IMR-90 (cell line): ENCODE measurements at regions not wholly inside any gene's neighbourhood (a gene's known extent, or its start where the extent isn't known, plus 50 kb on each side); places are given as distances from the start of the nearest gene placed in this dataset.

ENCODE experiments used
- ATAC-seq: fragments of 200-7000 bp; cut with Tn5 transposase; 2 replicates; pipeline ENCODE4 v1.9.1; 2020; ENCODE audit warnings: low read depth, mild to moderate bottlenecking, moderate library complexity
- BruUV-seq: library from RNA; stranded (reverse); fragments of 400-500 nt; replicated peaks from 2 replicates; lab custom pipeline; 2021; lab: Mats Ljungman, UMichigan
- CTCF ChIA-PET: fragments of 300-600 bp; formaldehyde crosslinking; extraction: SDS; loops from one replicate; lab custom pipeline; 2021; ENCODE audit warnings: antibody characterized with exemption; lab: Yijun Ruan, JAX
- POLR2A ChIA-PET: fragments of 300-600 bp; sonication (Branson Sonifier 250); formaldehyde crosslinking; loops from one replicate; lab custom pipeline; 2022; ENCODE audit warnings: antibody characterized with exemption; ENCODE audit not compliant: unreplicated experiment; lab: Charles Lee
- DNase-seq: peaks from one replicate; pipeline ENCODE4 v3.0.0; 2013
- H2AFZ ChIP-seq: replicated peaks from 2 replicates; pipeline ENCODE3; 2013; ENCODE audit warnings: low read length, mild to moderate bottlenecking; ENCODE audit not compliant: poor library complexity
- H2AK5ac ChIP-seq: 2 replicates; pipeline ENCODE4 v1.6.1; 2013; ENCODE audit warnings: low read depth, low read length, inconsistent platforms
- H2AK9ac ChIP-seq: replicated peaks from 2 replicates; pipeline ENCODE3; 2013; ENCODE audit warnings: mild to moderate bottlenecking, low read depth, low read length, moderate library complexity; ENCODE audit not compliant: poor library complexity
- H2BK120ac ChIP-seq: 2 replicates; pipeline ENCODE4 v1.6.1; 2013; ENCODE audit warnings: low read depth, low read length, inconsistent platforms
- H2BK15ac ChIP-seq: 3 replicates; pipeline ENCODE4 v1.6.1; 2013; ENCODE audit warnings: low read depth, low read length, inconsistent platforms
- H2BK20ac ChIP-seq: 2 replicates; pipeline ENCODE4 v1.6.1; 2013; ENCODE audit warnings: low read depth, mild to moderate bottlenecking, inconsistent platforms, low read length, moderate library complexity
- H2BK5ac ChIP-seq: 2 replicates; pipeline ENCODE4 v1.6.1; 2013; ENCODE audit warnings: mild to moderate bottlenecking, low read depth, low read length, inconsistent platforms; ENCODE audit not compliant: poor library complexity, severe bottlenecking
- H3K14ac ChIP-seq: replicated peaks from 2 replicates; pipeline ENCODE4 v1.6.1; 2013; ENCODE audit warnings: low read depth, low read length, inconsistent platforms
- H3K18ac ChIP-seq: 2 replicates; pipeline ENCODE4 v1.6.1; 2013; ENCODE audit warnings: low read depth, low read length, control low read depth
- H3K23ac ChIP-seq: 2 replicates; pipeline ENCODE4 v1.6.1; 2013; ENCODE audit warnings: low read depth, low read length, inconsistent platforms
- H3K27ac ChIP-seq: 2 replicates; pipeline ENCODE4 v1.5.1; 2013; ENCODE audit warnings: mild to moderate bottlenecking, control low read depth, low read length; ENCODE audit not compliant: insufficient read depth
- H3K27me3 ChIP-seq: 2 replicates; pipeline ENCODE4 v1.6.1; 2013; ENCODE audit warnings: low read length; ENCODE audit not compliant: control insufficient read depth, insufficient read depth
- H3K36me3 ChIP-seq: 2 replicates; pipeline ENCODE4 v1.6.1; 2013; ENCODE audit warnings: low read length, mixed read lengths; ENCODE audit not compliant: control insufficient read depth, insufficient read depth
- H3K4ac ChIP-seq: 2 replicates; pipeline ENCODE4 v1.6.1; 2013; ENCODE audit warnings: low read depth, low read length, inconsistent platforms
- H3K4me1 ChIP-seq: 2 replicates; pipeline ENCODE4 v1.6.1; 2013; ENCODE audit warnings: low read length, mixed read lengths; ENCODE audit not compliant: control insufficient read depth, insufficient read depth
- H3K4me2 ChIP-seq: 2 replicates; pipeline ENCODE4 v1.6.1; 2013; ENCODE audit warnings: low read depth, mild to moderate bottlenecking, control low read depth, low read length, moderate library complexity
- H3K4me3 ChIP-seq: 2 replicates; pipeline ENCODE4 v1.5.1; 2013; ENCODE audit warnings: low read depth, mild to moderate bottlenecking, control low read depth, low read length, moderate library complexity; ENCODE audit not compliant: insufficient read depth
- H3K56ac ChIP-seq: 2 replicates; pipeline ENCODE4 v1.6.1; 2013; ENCODE audit warnings: low read length, inconsistent platforms; ENCODE audit not compliant: insufficient read depth; ENCODE audit errors: extremely low read depth
- H3K79me1 ChIP-seq, 2 experiments: 2 replicates each; pipeline ENCODE4 v1.6.1; 2013; ENCODE audit warnings: low read length in 2 of 2, inconsistent platforms in 1 of 2, low read depth in 1 of 2
- H3K9ac ChIP-seq: 2 replicates; pipeline ENCODE4 v1.6.1; 2013; ENCODE audit warnings: low read depth, low read length, control low read depth
- H3K9me1 ChIP-seq: 2 replicates; pipeline ENCODE4 v1.6.1; 2013; ENCODE audit warnings: low read length, inconsistent platforms; ENCODE audit not compliant: insufficient read depth
- H3K9me3 ChIP-seq: 2 replicates; pipeline ENCODE4 v1.6.1; 2013; ENCODE audit warnings: low read length; ENCODE audit not compliant: control insufficient read depth, insufficient read depth
- H4K20me1 ChIP-seq: 2 replicates; pipeline ENCODE4 v1.6.1; 2013; ENCODE audit warnings: low read length, inconsistent platforms; ENCODE audit not compliant: insufficient read depth
- H4K5ac ChIP-seq: 2 replicates; pipeline ENCODE4 v1.6.1; 2013; ENCODE audit warnings: mild to moderate bottlenecking, low read depth, low read length, control low read depth
- H4K8ac ChIP-seq, 2 experiments: 2 replicates each; pipeline ENCODE4 v1.6.1; 2013; ENCODE audit warnings: low read depth in 2 of 2, low read length in 2 of 2, control low read depth in 1 of 2, inconsistent platforms in 1 of 2
- H4K91ac ChIP-seq: 2 replicates; pipeline ENCODE4 v1.6.1; 2013; ENCODE audit warnings: low read depth, low read length, inconsistent platforms; ENCODE audit not compliant: insufficient read depth
- BHLHE40 ChIP-seq: fragments of 150-350 bp; IDR thresholded peaks from 2 replicates; pipeline ENCODE4 v1.6.1; 2016; ENCODE audit warnings: mild to moderate bottlenecking, low read depth, low read length
- CEBPB ChIP-seq: IDR thresholded peaks from 2 replicates; pipeline ENCODE4 v1.6.1; 2012; ENCODE audit warnings: low read depth, low read length, improper control_type of control experiment
- CHD1 ChIP-seq: IDR thresholded peaks from 2 replicates; pipeline ENCODE4 v1.6.1; 2012; ENCODE audit warnings: low read depth, low read length, improper control_type of control experiment
- ELK1 ChIP-seq: fragments of 150-350 bp; IDR thresholded peaks from 2 replicates; pipeline ENCODE4 v1.6.1; 2016; ENCODE audit warnings: low read depth, mild to moderate bottlenecking, low read length, moderate library complexity, borderline replicate concordance
- FOS ChIP-seq: fragments of 150-350 bp; IDR thresholded peaks from 2 replicates; pipeline ENCODE4 v1.6.1; 2016; ENCODE audit warnings: low read depth, low read length
- MAFK ChIP-seq: IDR thresholded peaks from 2 replicates; pipeline ENCODE4 v1.6.1; 2012; ENCODE audit warnings: low read depth, low read length, improper control_type of control experiment
- MXI1 ChIP-seq: IDR thresholded peaks from 2 replicates; pipeline ENCODE4 v1.6.1; 2012; ENCODE audit warnings: low read depth, mild to moderate bottlenecking, low read length, moderate library complexity, borderline replicate concordance
- RAD21 ChIP-seq: IDR thresholded peaks from 2 replicates; pipeline ENCODE4 v1.6.1; 2012; ENCODE audit warnings: low read length, improper control_type of control experiment
- RCOR1 ChIP-seq: IDR thresholded peaks from 2 replicates; pipeline ENCODE4 v1.6.1; 2012; ENCODE audit warnings: mild to moderate bottlenecking, low read length, improper control_type of control experiment; ENCODE audit not compliant: insufficient replicate concordance
- RFX5 ChIP-seq: IDR thresholded peaks from 2 replicates; pipeline ENCODE4 v1.8.0; 2012; ENCODE audit warnings: low read depth, mild to moderate bottlenecking, low read length, moderate library complexity
- SMC3 ChIP-seq: fragments of 150-350 bp; IDR thresholded peaks from 2 replicates; pipeline ENCODE4 v1.6.1; 2016; ENCODE audit warnings: low read depth, mild to moderate bottlenecking, antibody characterized with exemption, low read length, moderate library complexity
- WGBS, 2 experiments: methylation state at CpG; one replicate each; pipeline versions ENCODE4 v1.1.5 to v1.1.7; 2013; ENCODE audit warnings: missing lambda C conversion rate in 2 of 2; ENCODE audit not compliant: insufficient read length in 1 of 2; ENCODE audit errors: extremely low coverage in 2 of 2; 5-methylcytosine and 5-hydroxymethylcytosine counted together
- dilution Hi-C: fragments of 300-500 bp; cut with HindIII; formaldehyde crosslinking; loops from one replicate; pipeline ENCODE4 v1.14.3; 2018; ENCODE audit warnings: low sequenced_read_pairs; ENCODE audit not compliant: unreplicated experiment
- in situ Hi-C: fragments of 300-500 bp; cut with MboI; formaldehyde crosslinking; loops from 3 replicates; pipeline ENCODE4 v1.14.3; 2019; ENCODE audit warnings: low sequenced_read_pairs, inconsistent platforms, mixed read lengths
- intact Hi-C: fragments of 100-400 bp; cut with micrococcal nuclease; formaldehyde crosslinking; loops from 2 replicates; pipeline ENCODE4 v1.10.0; 2022

- no peaks in the 10 kb centered on the region for H3K79me1 ChIP-seq
- H4K91ac ChIP-seq = no peak overlapping the region
- H3K4me3 ChIP-seq = no peak overlapping the region
- no peak overlapping the region for H3K27ac ChIP-seq
- DNase-seq = no peak
- no peak for ATAC-seq
- dilution Hi-C loops (no loop called here), in situ Hi-C loops (no loop called here), intact Hi-C loops (no loop called here)
- no peak overlapping the region for H4K5ac ChIP-seq
- POLR2A ChIA-PET = no interaction called here
- H2BK120ac ChIP-seq = no peak overlapping the region
- BruUV-seq = no TSS peak
- H2BK15ac ChIP-seq = no peak overlapping the region
- H3K23ac ChIP-seq = no peak overlapping the region
- H3K9me3 ChIP-seq = no peaks in the 10 kb centered on the region
- no peak overlapping the region for H2AFZ ChIP-seq
- no peak overlapping the region for H4K8ac ChIP-seq
- H3K36me3 ChIP-seq = no peaks in the 10 kb centered on the region
- no peak for TF ChIP-seq ELK1
- no peak for TF ChIP-seq BHLHE40
- no peak for TF ChIP-seq FOS
- TF ChIP-seq RCOR1 = no peak
- TF ChIP-seq SMC3 = no peak
- no peak for TF ChIP-seq RAD21
- TF ChIP-seq CHD1 = no peak
- TF ChIP-seq MAFK = no peak
- no peak for TF ChIP-seq RFX5
- no peak for TF ChIP-seq MXI1
- no peak for TF ChIP-seq CEBPB
- no peak overlapping the region for H3K18ac ChIP-seq
- no peak overlapping the region for H2AK5ac ChIP-seq
- no peaks in the 10 kb centered on the region for H3K27me3 ChIP-seq
- CTCF ChIA-PET = no interaction called here
- no peak overlapping the region for H3K4ac ChIP-seq
- no peaks in the 10 kb centered on the region for H3K9me1 ChIP-seq
- no peak overlapping the region for H3K14ac ChIP-seq
- no peak overlapping the region for H3K56ac ChIP-seq
- no peak overlapping the region for H2BK5ac ChIP-seq
- H3K4me2 ChIP-seq = no peak overlapping the region
- WGBS, 2 experiments = no CpG with 5 or more reads among the region's 2 CpGs
- H3K4me1 ChIP-seq = no peaks in the 10 kb centered on the region
- no peak overlapping the region for H2AK9ac ChIP-seq
- no peaks in the 10 kb centered on the region for H4K20me1 ChIP-seq
- H2BK20ac ChIP-seq = no peak overlapping the region
- no peak overlapping the region for H3K9ac ChIP-seq
Observed at GRCh38 chr4:27787195-27787594, 926.6 kb downstream of the STIM2 start.
